Lung microvascular endothelial cell (primary cell): ENCODE measurements at regions not wholly inside any gene's neighbourhood (a gene's known extent, or its start where the extent isn't known, plus 50 kb on each side); places are given as distances from the start of the nearest gene placed in this dataset.

Experiments
- DNase-seq, 2 donors: peaks; one replicate each; pipeline versions ENCODE4 v3.0.0 to v3.0.0-alpha.2; 2010; ENCODE audit warnings: low read depth in 2 of 2

DNA sequence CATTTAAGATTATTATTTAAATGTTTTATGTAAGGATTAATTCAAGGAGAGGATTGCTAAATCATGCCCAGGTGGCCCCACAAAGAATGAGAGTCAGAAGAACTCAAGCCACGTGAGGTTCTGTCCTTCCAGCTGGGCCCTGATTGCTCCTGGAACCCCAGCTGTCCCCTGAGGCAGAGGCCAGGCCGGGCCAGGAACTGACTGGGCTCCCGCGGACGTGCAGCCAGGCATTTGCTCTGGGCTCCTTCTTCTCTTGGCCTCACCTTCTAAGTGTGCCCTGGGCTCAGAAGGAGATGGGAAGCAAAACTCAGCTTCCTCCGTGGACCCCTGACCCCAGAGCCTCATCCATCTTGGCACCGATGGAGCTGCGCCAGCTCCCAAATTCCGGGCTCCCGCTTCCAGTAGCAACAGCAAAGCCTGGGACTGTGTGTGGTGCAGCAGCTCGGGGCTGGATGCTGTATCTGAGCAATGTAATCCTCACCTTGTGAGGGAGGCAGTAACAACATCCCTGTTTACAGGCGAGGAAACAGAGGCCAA, 250.6 kb upstream of the PPP2R2D start:
- DNase-seq, result no peak

GRCh38 chr10:131650771-131651673, 249.8 kb upstream of the PPP2R2D start:
- DNase-seq, result no peak

GRCh38 chr10:131651674-131652437, 249.0 kb upstream of the PPP2R2D start:
- no peak for DNase-seq

DNA sequence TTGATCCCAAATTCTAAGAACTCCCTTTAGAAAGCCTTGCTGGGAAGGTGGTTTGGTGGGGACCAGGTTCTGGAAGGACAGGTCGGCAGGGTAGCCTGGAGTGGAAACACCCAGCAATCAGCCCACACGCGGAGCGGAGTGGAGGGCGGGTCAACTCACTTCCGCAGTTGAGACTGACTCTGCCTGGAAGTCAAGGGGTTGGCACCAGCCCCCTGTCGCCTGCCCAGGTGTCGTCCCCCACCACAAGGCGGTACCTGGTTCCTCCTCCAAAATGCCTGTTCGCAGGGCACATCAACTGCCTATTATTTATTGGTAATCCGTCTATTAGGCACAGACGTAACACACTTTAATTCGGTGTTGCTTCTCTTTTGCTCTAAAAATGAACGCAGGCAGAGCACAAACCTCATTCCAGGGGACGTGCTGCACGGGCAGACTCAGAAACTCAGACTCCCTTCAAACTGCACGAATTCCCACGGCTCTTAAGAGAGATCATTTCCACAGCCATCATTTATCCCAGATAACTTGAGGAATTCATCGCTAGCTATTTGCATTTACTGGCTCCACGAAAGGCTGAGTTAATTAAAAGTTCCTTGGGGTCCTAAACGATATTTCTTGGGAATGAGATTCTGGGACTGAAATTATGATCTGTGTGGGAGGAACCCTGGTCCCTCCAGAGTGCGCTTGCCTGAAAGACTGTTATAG, 248.2 kb upstream of the PPP2R2D start:
- no peak for DNase-seq

GRCh38 chr10:131653140-131653539, 247.7 kb upstream of the PPP2R2D start:
- no peak for DNase-seq

GRCh38 chr10:131653554-131654470, 247.0 kb upstream of the PPP2R2D start:
- no peak for DNase-seq

DNA sequence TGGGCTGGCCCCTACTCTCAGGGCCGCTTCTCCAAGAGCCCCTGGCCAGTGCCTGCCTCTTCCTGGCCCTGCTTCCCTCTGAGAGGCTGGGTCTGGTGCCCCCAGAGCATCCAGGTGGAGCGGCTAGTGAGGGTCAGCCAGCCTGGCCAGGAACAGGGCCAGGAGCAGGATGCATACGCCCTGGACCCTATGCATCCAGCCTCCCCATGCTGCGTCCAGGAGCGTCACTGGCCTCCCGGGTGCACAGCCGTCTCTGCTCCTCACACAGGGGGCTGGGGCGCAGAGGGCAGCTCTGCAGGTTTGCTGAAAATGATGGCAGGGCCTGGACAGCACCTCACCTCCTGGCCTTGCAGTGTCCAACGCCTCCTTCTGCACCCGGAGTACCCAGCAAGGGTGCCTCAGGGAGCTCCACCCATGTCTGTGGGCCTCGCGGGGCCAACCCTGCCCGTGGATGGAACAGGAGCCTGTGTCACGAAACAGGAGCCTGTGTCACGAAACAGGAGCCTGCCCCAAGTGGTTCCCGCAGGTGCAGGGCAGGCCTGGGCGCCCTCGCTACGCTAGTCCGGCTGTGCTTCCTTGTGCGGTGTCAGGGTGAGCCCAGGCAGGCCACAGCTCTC, 246.2 kb upstream of the PPP2R2D start:
- no peak for DNase-seq

GRCh38 chr10:131655101-131655849, 245.5 kb upstream of the PPP2R2D start:
- no peak for DNase-seq

DNA sequence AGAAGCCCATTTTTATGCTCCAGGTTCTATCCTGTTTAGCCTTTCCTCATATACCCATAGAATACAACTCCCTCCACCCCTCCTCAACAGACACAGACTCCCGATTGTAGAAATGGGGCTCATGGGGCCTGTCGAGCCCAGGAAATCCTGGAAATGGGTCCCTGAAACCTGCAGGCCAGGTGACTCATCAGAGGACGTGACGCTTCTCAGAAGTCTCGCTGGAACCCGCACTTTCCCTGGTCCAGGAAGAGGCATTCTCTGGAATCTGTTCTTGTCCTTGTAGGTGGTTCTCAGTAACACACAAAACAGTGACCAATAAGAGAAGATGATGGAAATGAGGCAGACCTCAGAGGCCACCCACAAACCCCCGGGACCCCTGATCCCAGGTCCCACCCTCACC, 244.8 kb upstream of the PPP2R2D start:
- DNase-seq, result no peak

- DNase-seq, result no peak
These were observed 244.4 kb upstream of the PPP2R2D start for GRCh38 chr10:131656431-131656841.

DNA sequence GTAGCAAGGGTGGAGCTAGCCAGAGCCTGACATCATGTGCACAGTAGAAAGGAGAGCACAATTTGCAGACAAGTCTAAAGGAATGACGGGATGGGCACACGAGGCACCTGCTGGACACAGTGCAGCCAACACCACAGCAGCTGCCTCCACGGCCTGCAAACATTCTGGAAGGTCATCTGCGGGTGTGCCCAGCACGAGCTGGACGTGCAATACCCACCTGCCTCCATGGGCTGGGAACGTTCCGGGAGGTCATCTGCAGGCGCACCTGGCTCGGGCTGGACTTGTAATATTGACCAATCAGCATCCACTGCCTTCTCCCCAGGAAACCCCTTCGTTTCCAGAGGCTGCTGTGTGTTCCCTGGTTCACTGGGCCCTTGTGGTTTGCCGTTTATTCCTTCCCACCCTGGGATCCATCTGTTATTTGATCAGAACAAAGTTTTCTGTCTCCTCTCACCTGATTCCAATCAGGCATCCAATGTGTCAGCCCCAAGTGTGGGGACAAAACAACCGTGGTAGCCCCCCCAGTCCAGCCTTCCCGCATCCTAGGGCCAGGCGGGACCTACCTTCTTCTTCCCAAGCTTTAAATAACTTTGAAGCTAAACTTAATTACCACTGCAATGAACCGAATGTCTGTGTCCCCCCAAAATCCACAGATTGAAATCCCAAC, 243.4 kb upstream of the PPP2R2D start:
- no peak for DNase-seq

DNA sequence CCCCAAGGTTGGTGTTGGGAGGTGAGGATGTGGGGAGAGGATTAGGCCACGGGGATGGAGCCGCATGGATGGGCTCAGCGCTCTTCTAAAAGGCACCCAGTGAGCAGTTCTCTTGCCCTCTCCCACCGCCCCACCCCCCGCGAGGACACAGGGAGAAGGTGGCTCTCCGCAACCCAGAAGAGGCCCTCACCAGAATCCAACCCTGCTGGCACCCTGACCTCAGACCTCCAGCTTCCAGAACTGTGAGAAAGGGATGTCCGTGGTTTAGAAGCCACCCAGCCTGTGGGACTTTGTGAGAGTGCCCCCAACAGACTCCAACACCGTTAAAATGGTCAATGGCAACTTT, 242.8 kb upstream of the PPP2R2D start:
- no peak for DNase-seq

DNA sequence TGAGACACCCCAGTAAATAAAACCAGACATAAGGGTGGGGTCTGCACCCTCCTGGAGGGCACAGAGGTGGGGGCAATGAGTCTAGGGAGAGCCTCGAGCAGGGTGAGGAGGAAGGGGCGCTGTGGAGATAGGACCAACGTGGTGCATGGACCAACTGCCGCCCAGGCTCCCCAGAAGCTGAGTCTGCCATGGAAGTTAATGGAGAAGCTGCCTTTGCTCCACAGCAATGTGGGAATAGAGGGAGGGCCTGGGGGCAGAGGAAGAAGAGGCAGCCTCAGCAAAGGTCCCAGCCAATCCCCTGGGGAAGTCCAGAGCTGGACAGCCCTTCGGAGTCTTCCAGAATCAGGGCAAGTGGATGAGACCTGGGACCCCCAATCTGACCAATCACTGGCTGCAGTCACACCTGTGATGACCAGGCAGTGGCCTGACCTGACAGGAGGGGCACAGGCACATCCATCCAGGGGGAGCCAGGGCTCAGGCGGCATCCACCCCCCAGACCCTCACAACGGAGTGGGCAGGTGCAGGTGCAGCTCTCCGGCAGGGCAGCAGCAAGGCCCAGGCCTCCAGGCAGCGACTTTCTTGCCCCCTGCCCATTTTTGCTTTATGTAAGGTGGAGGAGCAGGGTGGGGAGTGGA, 242.2 kb upstream of the PPP2R2D start:
- no peak for DNase-seq

DNA sequence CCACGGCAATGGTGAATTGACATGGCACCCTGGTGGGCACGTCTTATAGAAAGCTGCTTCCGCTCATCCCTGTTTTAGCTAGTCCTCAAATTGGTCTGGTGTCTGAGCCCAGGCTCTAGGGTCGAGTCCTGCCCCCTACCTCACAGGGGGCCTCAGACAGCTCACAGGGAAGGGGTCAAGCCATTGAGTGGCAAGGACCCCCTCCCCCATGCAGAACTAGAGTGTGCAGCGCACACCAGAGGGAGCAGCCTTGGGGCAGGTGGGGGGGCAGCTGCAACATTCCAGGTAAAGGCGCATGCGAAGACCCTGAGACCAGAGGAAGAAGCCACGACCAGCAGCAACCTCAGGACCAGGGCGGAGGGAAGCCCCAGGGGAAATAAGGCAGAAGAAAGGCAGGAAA, 240.4 kb upstream of the PPP2R2D start:
- DNase-seq, result no peak

GRCh38 chr10:131662851-131663250, 238.0 kb upstream of the PPP2R2D start:
- DNase-seq, result no peak

- no peak for DNase-seq
These were observed 237.5 kb upstream of the PPP2R2D start for GRCh38 chr10:131663351-131663750.

DNA sequence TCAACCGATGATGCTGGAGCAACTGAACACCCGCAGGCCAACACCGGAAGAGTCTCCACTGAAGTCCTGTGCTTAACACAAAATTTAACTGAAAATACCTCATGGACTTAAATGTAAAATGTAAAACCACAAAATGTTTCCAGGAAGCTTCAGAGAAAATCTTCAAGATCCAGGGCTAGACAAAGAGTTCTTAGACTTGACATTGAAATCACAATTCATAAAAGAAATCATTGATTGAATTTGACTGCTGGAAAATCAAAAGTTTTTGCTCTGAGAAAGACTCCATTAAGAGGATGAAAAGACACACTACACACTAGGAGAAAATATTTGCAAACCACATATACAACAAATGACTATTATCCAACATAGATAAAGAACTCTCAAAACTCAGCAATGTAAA, 234.7 kb upstream of the PPP2R2D start:
- no peak for DNase-seq

GRCh38 chr10:131667047-131667446, 233.8 kb upstream of the PPP2R2D start:
- DNase-seq, result no peak

GRCh38 chr10:131667561-131667960, 233.2 kb upstream of the PPP2R2D start:
- no peak for DNase-seq
